ENCODE measurements at regions not wholly inside any gene's neighbourhood (a gene's known extent, or its start where the extent isn't known, plus 50 kb on each side); places are given as distances from the start of the nearest gene placed in this dataset.
"Not testable (repeated sequence)": the region's sequence is repeated elsewhere in the genome, so short reads cannot be mapped to it uniquely, and the experiment has no call there.

GRCh38 chr2:122032264-122032645 is 276.8 kb downstream of the TSN start:
- H3K9ac ChIP-seq (ENCODE audit: insufficient read depth in 1 of 2, low read length in 2 of 2): no peak overlapping the region
- H3K27me3 ChIP-seq (ENCODE audit: control insufficient read depth in 3 of 3, insufficient read depth in 3 of 3, low read length in 2 of 3): no peaks in the 10 kb centered on the region
- TF ChIP-seq, protein P1, sequence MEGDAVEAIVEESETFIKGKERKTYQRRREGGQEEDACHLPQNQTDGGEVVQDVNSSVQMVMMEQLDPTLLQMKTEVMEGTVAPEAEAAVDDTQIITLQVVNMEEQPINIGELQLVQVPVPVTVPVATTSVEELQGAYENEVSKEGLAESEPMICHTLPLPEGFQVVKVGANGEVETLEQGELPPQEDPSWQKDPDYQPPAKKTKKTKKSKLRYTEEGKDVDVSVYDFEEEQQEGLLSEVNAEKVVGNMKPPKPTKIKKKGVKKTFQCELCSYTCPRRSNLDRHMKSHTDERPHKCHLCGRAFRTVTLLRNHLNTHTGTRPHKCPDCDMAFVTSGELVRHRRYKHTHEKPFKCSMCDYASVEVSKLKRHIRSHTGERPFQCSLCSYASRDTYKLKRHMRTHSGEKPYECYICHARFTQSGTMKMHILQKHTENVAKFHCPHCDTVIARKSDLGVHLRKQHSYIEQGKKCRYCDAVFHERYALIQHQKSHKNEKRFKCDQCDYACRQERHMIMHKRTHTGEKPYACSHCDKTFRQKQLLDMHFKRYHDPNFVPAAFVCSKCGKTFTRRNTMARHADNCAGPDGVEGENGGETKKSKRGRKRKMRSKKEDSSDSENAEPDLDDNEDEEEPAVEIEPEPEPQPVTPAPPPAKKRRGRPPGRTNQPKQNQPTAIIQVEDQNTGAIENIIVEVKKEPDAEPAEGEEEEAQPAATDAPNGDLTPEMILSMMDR (IDR thresholded peaks at IDR 0.05; ENCODE audit: control extremely low read depth, extremely low read depth): no peak
- H3K9me3 ChIP-seq (ENCODE audit: control insufficient read depth in 4 of 4, insufficient read depth in 3 of 4, low read length in 3 of 4): peaks cover 0 to 1% (median 0%) of the 10 kb centered on the region in 4 donors
- DNase-seq (no peak), ATAC-seq (ENCODE audit: insufficient read depth, low FRiP score) (no peak)
- no peak overlapping the region for H3K4me3 ChIP-seq
- 81 to 85% methylated on average over 6 of the region's 6 CpGs for WGBS, 2 donors
- H3K4me1 ChIP-seq (ENCODE audit: control insufficient read depth in 5 of 5, insufficient read depth in 5 of 5, low read length in 5 of 5): peaks cover 0 to 34% (median 11%) of the 10 kb centered on the region in 5 donors
- H3K36me3 ChIP-seq (ENCODE audit: control insufficient read depth in 4 of 4, insufficient read depth in 4 of 4, low read length in 4 of 4): no peaks in the 10 kb centered on the region
- H3K27ac ChIP-seq (ENCODE audit: low read depth in 1 of 2, low read length in 1 of 2): no peak overlapping the region

DNA sequence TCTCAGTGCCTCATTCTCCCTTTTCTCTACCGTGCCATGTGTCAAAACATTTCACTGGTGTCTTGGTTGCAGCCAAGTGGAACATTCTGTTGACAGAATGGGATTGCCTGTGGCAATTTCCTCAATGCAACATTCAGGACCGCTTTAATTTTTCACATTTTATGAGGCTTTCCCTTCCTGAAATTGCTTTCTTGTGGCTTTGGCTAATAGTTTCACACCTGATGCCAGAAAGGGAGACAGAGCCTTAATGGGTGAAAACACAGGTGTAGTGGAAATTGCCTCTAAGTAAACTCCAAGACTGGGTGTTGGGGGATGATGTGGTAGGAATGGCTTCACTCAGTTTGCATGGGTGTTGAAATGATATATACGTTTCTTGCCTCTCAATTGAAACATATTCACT is 278.3 kb downstream of the TSN start:
- H3K4me1 ChIP-seq (ENCODE audit: control insufficient read depth in 5 of 5, insufficient read depth in 5 of 5, low read length in 5 of 5): peaks cover 0 to 23% (median 8%) of the 10 kb centered on the region in 5 donors
- no peaks in the 10 kb centered on the region for H3K36me3 ChIP-seq (ENCODE audit: control insufficient read depth in 4 of 4, insufficient read depth in 4 of 4, low read length in 4 of 4)
- 73 to 86% methylated on average over 3 of the region's 3 CpGs for WGBS, 2 donors
- no peaks in the 10 kb centered on the region for H3K27me3 ChIP-seq (ENCODE audit: control insufficient read depth in 3 of 3, insufficient read depth in 3 of 3, low read length in 2 of 3)
- TF ChIP-seq, protein P1 (IDR thresholded peaks at IDR 0.05; ENCODE audit: control extremely low read depth, extremely low read depth): no peak
- H3K4me3 ChIP-seq: no peak overlapping the region
- no peak overlapping the region for H3K9ac ChIP-seq (ENCODE audit: insufficient read depth in 1 of 2, low read length in 2 of 2)
- H3K27ac ChIP-seq (ENCODE audit: low read depth in 1 of 2, low read length in 1 of 2): no peak overlapping the region
- H3K9me3 ChIP-seq (ENCODE audit: control insufficient read depth in 4 of 4, insufficient read depth in 3 of 4, low read length in 3 of 4): peaks cover 0 to 1% (median 0%) of the 10 kb centered on the region in 4 donors
- ATAC-seq (ENCODE audit: insufficient read depth, low FRiP score): no peak
- no peak for DNase-seq

DNA sequence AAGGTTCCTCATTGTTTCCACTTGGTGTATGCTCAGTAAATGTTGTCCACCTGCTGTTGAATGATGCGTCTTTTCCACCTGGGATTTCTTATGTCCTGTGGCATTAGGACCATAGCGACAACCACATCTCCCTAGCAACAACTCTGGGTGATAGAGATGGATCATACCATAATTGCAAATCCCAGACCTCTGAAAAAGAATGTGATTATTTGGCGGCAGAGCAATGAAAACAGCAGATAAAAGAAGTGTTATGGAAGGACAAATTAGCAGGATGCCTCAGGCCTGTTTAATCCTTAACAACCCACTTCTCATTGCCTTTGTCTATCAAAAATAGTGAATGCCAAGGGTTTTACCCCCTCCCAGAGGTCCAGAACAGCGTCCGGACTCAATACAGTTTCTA is 278.9 kb downstream of the TSN start:
- Histone ChIP-seq H3K4me3 (no peak overlapping the region), H3K27ac (ENCODE audit: low read depth in 1 of 2, low read length in 1 of 2) (no peak overlapping the region), H3K4me1 (ENCODE audit: control insufficient read depth in 5 of 5, insufficient read depth in 5 of 5, low read length in 5 of 5) (peaks cover 0 to 17% (median 2%) of the 10 kb centered on the region in 5 donors), H3K36me3 (ENCODE audit: control insufficient read depth in 4 of 4, insufficient read depth in 4 of 4, low read length in 4 of 4) (no peaks in the 10 kb centered on the region), H3K27me3 (ENCODE audit: control insufficient read depth in 3 of 3, insufficient read depth in 3 of 3, low read length in 2 of 3) (no peaks in the 10 kb centered on the region), H3K9ac (ENCODE audit: insufficient read depth in 1 of 2, low read length in 2 of 2) (no peak overlapping the region), H3K9me3 (ENCODE audit: control insufficient read depth in 4 of 4, insufficient read depth in 3 of 4, low read length in 3 of 4) (peaks cover 0 to 1% (median 0%) of the 10 kb centered on the region in 4 donors)
- no peak for ATAC-seq (ENCODE audit: insufficient read depth, low FRiP score)
- DNase-seq: no peak
- TF ChIP-seq, protein P1 (IDR thresholded peaks at IDR 0.05; ENCODE audit: control extremely low read depth, extremely low read depth): no peak
- WGBS, 2 donors: 88 to 91% methylated on average over 5 of the region's 5 CpGs

GRCh38 chr2:122034777-122035176 is 279.3 kb downstream of the TSN start:
- ATAC-seq (ENCODE audit: insufficient read depth, low FRiP score): no peak
- no peak overlapping the region for H3K27ac ChIP-seq (ENCODE audit: low read depth in 1 of 2, low read length in 1 of 2)
- TF ChIP-seq, protein P1 (IDR thresholded peaks at IDR 0.05; ENCODE audit: control extremely low read depth, extremely low read depth): no peak
- H3K4me3 ChIP-seq: no peak overlapping the region
- no peak overlapping the region for H3K9ac ChIP-seq (ENCODE audit: insufficient read depth in 1 of 2, low read length in 2 of 2)
- H3K36me3 ChIP-seq (ENCODE audit: control insufficient read depth in 4 of 4, insufficient read depth in 4 of 4, low read length in 4 of 4): no peaks in the 10 kb centered on the region
- no peaks in the 10 kb centered on the region for H3K27me3 ChIP-seq (ENCODE audit: control insufficient read depth in 3 of 3, insufficient read depth in 3 of 3, low read length in 2 of 3)
- no peak for DNase-seq
- 52 to 58% methylated on average over 4 of the region's 4 CpGs for WGBS, 2 donors
- peaks cover 0 to 1% (median 0%) of the 10 kb centered on the region in 4 donors for H3K9me3 ChIP-seq (ENCODE audit: control insufficient read depth in 4 of 4, insufficient read depth in 3 of 4, low read length in 3 of 4)
- peaks cover 0 to 15% (median 0%) of the 10 kb centered on the region in 5 donors for H3K4me1 ChIP-seq (ENCODE audit: control insufficient read depth in 5 of 5, insufficient read depth in 5 of 5, low read length in 5 of 5)

GRCh38 chr2:122038816-122039215 is 283.4 kb downstream of the TSN start:
- not testable (repeated sequence) for H3K36me3 ChIP-seq (ENCODE audit: control insufficient read depth in 4 of 4, insufficient read depth in 4 of 4, low read length in 4 of 4)
- 79 to 85% methylated on average over 4 of the region's 4 CpGs for WGBS, 2 donors

More at GRCh38 chr2:122038816-122039215, 283.4 kb downstream of the TSN start:
- H3K4me3 ChIP-seq; DNase-seq; ATAC-seq (ENCODE audit: insufficient read depth, low FRiP score); H3K9ac ChIP-seq (ENCODE audit: insufficient read depth in 1 of 2, low read length in 2 of 2); H3K27ac ChIP-seq (ENCODE audit: low read depth in 1 of 2, low read length in 1 of 2); H3K9me3 ChIP-seq (ENCODE audit: control insufficient read depth in 4 of 4, insufficient read depth in 3 of 4, low read length in 3 of 4); H3K4me1 ChIP-seq (ENCODE audit: control insufficient read depth in 5 of 5, insufficient read depth in 5 of 5, low read length in 5 of 5); H3K27me3 ChIP-seq (ENCODE audit: control insufficient read depth in 3 of 3, insufficient read depth in 3 of 3, low read length in 2 of 3): not testable (repeated sequence)
